ENCODE measurements at regions not wholly inside any gene's neighbourhood (a gene's known extent, or its start where the extent isn't known, plus 50 kb on each side); places are given as distances from the start of the nearest gene placed in this dataset.

DNA sequence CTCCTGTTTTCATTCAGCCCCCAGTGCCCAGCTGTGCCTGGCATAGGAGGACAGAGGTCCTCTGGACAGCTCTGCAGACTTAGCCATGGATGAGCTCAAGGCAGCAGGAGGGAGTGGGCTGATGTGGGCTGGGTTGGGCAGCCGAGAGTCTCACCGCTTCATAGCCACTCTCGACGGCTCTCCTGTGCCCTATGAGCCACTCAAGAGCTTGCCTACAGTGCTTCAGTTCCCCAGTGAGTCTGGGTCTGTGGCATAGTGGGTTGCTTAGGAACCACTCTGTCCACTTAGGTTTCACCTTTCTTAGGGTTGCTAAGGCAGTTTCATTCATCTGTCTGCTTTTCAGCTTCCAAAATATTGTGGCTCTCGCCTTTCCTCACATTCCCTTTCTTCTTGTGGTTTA, 296.8 kb downstream of the ICE1 start:
- FAIRE-seq (no peak), DNase-seq (ENCODE audit: low spot score in 2 of 2) (no peak)

DNA sequence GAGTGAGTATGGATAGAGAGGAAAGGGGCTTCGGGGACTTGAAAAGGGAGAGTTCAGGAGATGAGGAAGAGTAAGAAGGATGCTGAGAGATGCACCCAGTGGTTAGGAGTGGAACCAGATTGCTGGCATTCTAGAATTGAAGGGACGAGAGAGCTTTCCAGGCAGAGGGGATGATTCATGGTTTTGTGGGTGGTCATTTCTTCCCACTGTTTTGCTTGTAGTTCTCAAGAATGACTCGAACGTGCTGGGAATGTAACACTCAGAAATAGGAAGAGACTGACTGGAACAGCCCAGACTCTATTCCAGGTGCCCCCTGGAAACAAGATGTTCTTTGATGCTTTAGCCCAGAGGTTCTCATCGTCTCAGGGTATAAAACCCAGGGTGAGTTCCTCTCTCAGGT, 294.2 kb downstream of the ICE1 start:
- DNase-seq (ENCODE audit: low spot score in 2 of 2) (no peak), FAIRE-seq (no peak)

DNA sequence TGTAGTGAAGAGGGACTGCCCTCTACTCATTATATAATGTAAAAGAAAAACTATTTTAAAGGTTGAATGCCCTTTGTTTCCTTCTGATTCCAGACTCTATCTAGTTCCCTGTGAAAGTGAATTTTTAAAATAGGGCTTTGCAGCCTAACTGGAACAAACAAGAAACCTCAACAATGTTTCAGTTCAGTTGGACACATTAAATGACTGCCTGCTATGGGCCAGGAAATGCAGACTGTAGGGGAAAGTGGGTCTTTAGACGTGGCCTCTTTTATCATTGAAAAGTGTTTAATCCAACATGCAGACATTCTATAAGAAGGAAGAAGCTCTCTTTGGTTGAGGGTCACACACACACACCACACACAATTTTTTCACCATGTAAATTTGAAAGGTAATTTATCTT, 289.1 kb downstream of the ICE1 start:
- no peak for FAIRE-seq
- DNase-seq (ENCODE audit: low spot score in 2 of 2) = no peak

DNA sequence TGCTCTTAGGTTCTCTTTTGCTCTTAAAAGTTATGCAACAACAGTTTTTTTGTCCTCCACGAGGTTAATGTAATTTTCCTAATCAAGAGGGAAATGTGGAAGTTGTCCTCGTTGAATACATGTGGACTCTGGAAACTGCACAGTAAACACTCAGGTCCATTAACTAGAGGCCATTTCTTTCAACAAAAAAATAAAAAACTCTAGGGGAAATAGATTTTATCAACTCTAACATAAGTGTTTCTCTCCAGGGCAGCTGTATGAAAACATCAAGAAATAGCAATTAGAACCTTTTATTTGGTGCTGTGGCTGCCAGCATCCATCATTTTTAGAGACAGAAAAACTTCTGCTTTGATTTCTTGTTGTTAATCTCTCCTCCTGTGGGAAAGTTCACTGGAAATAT, 288.6 kb downstream of the ICE1 start:
- DNase-seq (ENCODE audit: low spot score in 2 of 2) = no peak
- FAIRE-seq = no peak

DNA sequence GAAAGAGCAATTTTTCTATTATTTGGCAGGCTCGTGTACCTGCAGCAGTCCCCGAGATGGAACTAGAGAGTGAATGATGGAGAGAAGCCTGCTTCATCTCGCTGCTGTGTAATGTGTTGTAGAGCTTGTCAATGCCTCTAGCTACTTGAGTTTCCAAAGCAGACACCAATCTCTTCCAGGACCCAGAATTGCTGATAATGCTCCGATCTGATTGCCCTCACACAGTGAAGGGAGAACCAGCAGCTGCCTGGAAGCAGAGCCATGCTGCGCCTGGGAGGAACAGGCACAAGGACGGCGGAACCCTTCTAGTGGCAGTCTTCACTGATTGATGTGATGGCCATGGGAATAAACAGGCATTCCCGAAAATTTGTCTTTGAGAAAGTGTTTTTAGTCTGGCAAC, 288.0 kb downstream of the ICE1 start:
- DNase-seq (ENCODE audit: low spot score in 2 of 2) (no peak), FAIRE-seq (no peak)

DNA sequence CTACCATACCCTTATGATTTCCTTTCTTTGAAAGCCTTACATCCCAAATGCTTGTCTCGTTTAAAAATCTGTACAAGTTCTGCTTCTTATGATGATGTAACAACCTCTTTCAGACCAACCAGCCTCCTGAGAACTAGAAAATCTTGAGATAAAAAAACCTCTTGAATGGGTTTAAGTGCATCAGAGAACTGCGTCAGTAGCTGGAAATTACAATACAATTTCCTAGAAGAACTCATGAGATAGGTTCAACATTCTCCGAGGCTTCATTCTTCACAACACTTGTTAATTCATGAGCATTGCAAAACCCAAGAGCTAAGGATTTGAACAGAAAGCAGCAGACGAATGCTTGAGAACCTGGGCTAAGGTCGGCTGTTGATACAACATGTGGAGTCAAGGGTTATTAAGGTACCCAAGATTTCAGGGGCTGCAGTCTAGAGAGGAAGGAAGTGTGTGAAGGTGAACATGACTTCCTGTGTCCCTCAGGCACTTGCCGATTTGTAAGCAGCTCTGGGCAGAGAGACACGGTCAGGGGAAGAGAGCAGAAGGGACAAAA, 286.0 kb downstream of the ICE1 start:
- DNase-seq (ENCODE audit: low spot score in 2 of 2) (no peak), FAIRE-seq (no peak)

DNA sequence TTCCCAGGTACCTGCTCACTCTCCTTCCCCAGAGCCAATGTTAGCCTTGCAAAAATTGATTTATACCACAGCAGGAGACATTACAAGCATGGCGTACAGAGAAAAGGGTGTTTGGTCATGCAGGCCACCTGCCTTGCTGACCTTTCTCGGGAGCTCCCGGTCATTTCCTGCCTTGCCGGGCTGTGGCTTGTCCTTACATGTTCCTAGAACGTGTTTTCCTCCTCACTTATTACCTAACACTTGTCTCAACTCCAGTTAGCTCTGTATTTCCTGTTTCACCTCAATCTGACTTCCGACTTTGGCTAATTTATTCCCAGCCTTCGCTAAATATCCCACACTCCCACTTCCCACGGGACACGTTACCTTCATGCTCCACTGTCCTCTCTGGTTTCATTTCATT, 282.5 kb downstream of the ICE1 start:
- FAIRE-seq (no peak), DNase-seq (ENCODE audit: low spot score in 2 of 2) (no peak)

DNA sequence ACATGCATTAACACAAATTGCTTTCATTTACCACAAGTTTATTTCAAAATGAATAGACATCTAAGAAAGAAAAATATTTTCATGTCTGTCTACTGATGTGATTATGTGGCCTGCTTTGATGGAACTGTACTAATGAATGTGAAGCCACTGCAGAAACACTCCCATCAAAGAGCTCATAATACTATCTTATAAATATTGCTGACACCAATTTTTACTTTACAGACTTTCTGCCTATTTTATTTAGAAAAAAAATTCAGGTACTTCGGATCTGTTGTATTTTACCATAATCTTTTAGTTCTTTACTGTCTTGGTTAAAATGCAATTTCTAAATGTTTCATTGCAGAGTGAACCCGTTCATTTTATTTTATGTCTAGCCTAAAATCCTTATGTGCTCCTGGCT, 281.9 kb downstream of the ICE1 start:
- DNase-seq (ENCODE audit: low spot score in 2 of 2) (no peak), FAIRE-seq (no peak)

DNA sequence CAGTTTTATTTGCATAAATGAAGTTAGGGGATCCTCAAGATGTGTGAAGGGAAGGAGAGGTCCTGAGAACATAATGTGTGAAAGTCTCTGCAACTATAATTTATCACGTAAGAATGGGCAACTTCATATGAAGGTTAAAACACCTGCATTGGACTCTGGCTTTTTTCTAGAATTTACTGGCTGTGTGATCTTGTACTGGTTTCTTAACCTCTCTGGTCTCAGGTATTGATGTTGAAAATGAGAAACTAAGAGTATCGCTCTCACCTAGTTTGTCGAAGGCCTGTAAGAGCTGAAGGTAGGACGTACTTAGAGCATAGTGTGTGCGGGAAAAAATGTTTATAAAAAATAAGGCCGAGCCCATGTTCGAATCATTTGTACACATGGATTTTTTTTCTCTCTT, 280.5 kb downstream of the ICE1 start:
- FAIRE-seq = no peak
- no peak for DNase-seq (ENCODE audit: low spot score in 2 of 2)

DNA sequence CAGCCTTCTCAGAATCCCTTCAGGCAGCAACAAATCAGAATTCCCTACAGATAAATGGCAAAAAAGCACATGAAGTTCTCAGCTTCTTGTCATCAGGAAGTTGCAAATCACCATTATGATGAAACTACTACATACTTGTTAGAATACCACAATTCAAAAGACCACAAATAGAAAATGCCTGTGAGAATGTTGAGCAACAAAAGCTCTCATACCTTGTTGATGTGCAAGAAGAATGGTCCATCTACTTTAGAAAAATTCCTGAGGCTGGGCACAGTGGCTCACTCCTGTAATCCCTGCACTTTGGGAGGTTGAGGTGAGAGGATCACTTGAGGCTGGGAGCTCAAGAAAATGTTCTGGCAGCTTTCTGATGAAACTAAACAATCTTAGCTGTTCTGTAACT, 278.1 kb downstream of the ICE1 start:
- no peak for DNase-seq (ENCODE audit: low spot score in 2 of 2)
- no peak for FAIRE-seq

DNA sequence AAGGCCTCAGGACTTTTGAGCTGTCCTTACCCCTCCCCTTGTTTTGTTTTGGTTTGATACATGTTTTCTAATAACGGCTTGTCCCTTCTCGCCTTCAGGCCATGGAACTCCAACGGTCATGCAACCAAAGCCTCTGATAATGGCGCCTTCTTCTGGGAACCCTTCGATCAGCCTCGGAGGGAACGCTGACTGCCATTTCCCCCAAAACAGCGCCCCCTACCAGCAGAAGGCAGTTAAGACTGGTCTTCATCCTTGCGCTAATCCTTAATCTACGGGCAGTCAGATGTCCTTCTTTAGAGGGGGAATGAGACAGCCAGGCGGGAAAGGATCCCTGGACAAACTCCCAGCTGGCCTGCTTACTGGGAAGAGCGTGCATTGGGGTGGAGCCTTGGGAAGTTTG, 276.6 kb downstream of the ICE1 start:
- FAIRE-seq = no peak

DNA sequence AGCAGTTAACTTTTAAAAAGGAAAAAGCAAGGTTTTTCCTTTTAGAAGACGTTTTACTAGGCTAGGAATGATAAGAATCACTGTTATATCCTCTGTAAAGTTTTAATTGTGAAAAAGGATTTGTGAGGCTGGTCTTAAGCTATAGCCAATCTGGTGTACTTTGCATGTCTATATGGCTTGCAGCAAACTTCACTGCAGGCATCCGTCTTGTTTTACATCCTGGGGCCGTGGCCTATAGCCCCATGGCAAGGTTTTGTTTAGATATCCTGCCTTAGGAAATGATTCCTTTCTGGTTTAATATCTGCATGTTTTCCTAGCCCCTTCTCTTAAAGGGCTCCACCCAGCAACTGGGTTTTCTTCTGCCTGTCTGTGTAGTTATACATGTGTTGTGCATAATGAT, 272.8 kb downstream of the ICE1 start:
- DNase-seq (ENCODE audit: low spot score in 2 of 2) (no peak), FAIRE-seq (no peak)

More for the DNA sequence above, 276.6 kb downstream of the ICE1 start:
- DNase-seq (ENCODE audit: low spot score in 2 of 2) = no peak

DNA sequence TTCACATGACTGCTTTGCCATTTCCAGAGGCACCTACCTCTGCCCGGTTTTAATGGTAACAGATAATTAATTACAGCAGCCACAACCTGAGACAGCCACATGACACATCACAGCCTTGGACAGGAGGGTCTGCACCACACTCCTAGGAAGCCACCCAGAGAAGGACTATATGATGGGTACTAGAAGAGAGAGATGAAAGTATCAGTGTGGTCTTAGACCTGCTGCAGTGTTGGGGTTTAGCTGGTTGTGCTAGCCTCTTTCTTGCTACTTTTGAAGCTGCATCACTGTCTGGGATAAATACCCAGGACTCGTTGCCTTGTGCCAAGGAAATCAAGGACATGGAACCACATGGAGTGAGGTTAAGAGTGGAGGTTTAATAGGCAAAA, 266.4 kb downstream of the ICE1 start:
- FAIRE-seq (no peak), DNase-seq (ENCODE audit: low spot score in 2 of 2) (no peak)

DNA sequence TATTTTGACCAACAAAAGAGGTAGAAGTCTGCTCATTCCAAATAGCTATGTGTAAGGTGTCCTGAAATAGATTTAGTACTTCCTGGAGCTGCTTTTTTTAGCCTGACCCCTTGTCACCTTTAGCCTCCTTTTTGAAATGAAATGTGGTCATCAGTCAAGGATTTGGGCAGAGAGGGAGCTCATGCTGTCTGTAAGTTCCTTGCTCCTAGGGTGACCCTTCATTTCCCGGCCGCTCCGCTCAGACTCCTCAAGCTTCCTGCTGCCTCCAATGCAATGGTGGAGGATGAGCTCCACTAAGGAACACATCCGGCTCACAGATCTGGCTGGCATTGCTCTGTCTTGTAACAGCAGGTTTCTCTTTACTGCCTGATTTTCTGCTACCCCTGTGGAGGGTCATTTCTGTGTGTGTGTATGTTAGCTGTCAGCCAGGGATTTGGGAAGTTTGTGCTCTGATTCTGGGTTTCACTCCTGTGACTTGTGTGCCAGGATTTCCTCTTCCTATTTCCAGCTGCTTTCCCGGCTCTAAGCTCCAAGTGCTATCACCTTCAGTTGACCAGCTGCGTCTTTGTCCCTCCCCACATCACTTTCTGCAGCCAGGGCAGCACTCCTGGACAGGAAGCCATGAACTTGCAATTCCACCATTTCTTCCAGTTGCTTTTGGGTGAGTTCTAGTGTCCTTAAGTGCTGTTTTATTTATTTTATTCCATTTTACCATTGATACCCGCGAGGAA, 265.9 kb downstream of the ICE1 start:
- FAIRE-seq (no peak), DNase-seq (ENCODE audit: low spot score in 2 of 2) (no peak)

DNA sequence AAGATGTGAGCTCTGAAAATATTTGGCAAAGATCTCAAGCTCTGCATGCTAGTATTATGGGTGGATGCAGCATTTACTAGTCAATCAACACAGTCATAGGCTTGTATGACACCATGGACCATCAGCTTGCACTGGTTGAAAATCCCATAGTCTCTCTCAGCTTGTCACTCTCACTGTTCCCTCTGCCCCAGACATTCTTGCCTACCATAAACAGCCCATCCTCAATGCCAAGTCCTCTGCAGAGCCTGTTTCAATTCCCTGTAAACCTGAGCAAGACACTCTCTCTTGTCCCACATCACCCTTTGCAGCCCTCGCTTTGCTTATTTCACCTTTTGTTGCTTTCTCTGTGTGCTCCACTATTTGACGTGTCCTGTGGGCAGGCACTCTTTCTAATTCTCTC, 264.6 kb downstream of the ICE1 start:
- FAIRE-seq = no peak
- DNase-seq (ENCODE audit: low spot score in 2 of 2) = no peak

DNA sequence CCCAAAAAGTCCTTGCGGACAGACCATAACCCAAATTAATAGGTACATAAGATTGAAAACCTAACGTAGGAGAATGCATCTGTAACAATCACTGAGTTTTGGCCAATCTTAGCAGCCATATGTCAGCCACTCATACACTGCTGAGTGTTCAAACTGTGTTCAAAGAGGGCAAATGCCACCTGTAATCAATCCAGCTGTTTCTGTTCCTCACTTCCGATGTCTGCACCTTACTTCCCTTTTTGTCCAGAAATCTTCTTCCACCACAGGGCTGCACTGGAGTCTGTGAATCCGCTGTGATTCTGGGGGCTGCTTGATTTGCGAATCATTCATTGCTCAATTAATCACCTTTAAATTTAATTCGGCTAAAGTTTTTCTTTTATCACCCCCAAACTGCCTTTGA, 263.9 kb downstream of the ICE1 start:
- DNase-seq (ENCODE audit: low spot score in 2 of 2) (no peak), FAIRE-seq (no peak)

DNA sequence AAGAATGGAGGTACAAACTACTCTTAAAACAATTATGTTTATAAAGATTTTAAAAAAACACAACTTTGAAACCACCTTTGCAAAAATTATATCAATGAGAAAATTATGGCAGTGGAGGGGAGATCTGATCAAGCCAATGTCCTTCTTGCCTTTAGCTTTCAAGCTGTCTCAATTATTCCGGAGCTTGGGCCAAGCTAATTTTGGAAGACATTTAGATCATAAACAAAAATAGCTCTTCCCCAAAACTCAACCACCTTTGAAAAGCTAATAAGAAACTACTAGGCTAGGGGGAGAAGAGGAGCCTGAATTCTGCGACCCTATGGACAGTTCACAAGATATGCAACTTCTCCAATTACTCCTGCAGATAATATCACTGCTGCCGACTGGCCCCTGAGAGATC, 263.3 kb downstream of the ICE1 start:
- no peak for DNase-seq (ENCODE audit: low spot score in 2 of 2)
- FAIRE-seq = no peak

DNA sequence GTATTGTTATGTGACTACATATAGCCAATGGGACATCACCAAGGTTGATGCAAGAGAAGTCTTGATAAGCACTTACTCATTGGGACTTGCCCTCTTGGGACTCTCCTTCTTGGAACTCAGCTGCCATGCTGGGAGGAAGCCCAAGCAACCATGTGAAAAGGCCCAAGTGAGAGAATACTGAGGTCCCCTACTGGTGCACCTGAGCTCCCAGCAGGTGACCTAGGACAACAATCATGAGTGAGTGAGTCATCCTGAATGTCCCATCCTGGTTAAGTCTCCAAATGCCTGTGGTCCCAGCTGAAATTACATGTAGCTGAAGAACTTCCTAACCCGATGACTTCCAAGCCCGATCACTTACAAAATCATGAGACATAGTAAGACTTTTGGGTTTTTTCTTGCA, 260.7 kb downstream of the ICE1 start:
- no peak for FAIRE-seq
- DNase-seq (ENCODE audit: low spot score in 2 of 2) = no peak

DNA sequence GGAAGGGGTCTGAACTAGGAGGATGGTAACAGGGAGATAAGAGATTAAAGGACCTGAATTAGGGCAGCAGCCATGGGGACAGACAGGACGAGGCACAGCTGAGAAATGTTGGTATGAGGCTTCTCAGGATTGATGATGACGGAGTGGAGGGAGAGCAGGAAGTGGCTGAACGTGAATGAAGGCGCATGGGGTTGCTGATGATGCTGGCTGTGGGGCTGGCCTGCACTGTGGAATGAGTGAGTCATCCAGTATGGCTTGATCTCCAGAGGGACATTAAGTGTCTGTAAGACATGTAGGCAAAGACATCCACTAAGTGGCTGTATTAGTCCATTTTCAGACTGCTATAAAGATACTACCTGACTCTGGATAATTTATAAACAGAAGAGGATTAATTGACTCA, 256.4 kb downstream of the ICE1 start:
- no peak for DNase-seq (ENCODE audit: low spot score in 2 of 2)
- FAIRE-seq = no peak

DNA sequence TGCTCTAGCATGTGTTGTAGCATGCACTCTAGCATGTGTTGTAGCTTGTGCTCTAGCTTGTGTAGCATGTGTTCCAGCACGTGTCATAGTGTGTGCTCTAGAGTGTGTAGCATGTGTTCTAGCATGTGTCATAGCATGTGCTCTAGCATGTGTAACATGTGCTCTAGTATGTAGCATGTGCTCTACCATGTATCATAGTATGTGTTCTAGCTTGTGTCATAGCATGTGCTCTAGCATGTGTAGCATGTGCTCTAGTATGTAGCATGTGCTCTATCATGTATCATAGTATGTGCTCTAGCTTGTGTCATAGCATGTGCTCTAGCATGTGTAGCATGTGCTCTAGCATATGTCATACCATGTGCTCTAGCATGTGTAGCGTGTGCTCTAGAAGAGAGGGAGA, 255.3 kb downstream of the ICE1 start:
- FAIRE-seq = no peak
- no peak for DNase-seq (ENCODE audit: low spot score in 2 of 2)

DNA sequence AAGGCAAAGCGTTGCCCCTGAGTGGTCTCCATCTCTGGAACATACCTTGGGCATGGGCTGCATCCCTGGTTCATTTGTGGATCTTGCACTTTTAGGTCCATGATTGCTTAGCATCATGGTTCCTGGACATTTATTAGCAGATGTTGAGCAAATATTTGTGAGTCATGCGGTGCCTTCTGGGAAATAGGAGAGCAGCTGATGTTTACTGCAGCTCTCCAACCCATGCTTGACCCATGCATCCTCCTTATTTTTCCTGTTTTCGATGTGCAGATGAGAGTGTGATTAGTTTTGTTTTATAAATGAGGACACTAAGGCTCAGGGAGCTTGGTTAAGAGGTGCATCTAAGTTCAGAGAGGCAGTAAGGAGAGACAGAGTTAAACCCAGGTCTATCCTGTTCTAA, 253.7 kb downstream of the ICE1 start:
- FAIRE-seq (no peak), DNase-seq (ENCODE audit: low spot score in 2 of 2) (no peak)

DNA sequence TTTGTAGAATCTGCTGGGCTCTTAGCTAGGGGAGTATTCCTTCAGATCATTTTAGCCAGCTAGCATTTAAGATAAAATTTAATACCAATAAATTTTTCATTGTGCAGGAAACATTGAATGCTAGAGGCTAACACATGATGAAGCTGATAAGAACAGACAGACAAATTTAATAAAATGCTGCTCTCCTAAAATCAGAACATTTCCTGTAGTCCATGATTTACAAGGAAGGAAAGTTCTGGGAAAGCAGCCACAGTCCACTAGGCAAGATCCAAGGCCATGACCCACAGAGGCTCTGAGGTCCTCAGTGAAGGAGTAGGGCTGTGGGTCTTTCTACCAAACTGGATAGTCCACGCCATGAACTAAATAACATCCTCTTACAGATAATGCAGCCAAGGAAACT, 253.0 kb downstream of the ICE1 start:
- DNase-seq (ENCODE audit: low spot score in 2 of 2) (no peak), FAIRE-seq (no peak)

DNA sequence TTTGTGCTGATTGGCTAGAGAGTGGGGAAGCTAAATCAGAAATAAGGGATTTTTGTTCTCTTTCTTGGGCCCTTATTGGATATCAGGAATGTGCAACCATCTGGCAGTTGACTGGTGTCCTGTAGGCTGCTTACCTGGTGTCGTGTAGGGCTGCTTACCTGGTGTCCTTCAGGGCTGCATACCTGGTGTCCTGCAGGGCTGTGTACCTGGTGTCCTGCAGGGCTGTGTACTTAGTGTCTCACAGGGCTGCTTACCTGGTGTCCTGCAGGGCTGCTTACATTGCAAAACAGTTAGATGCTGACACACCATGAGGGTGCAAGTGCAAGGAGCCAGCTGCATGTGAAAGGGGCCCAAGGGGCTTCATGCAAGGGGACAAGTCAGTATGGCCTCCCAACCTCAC, 249.3 kb downstream of the ICE1 start:
- FAIRE-seq (no peak), DNase-seq (ENCODE audit: low spot score in 2 of 2) (no peak)

All from frontal cortex (tissue), 3 donors.